DMS 273 (cell line): ENCODE measurements at regions not wholly inside any gene's neighbourhood (a gene's known extent, or its start where the extent isn't known, plus 50 kb on each side); places are given as distances from the start of the nearest gene placed in this dataset.
A peak's percentile ranks its signal among the peaks of the same experiment; 100 is the strongest.
"Not testable (repeated sequence)": the region's sequence is repeated elsewhere in the genome, so short reads cannot be mapped to it uniquely, and the experiment has no call there.

ENCODE experiments used
- DNase-seq: peaks from one replicate; lab custom pipeline; 2025; ENCODE audit not compliant: unreplicated experiment; lab: John Stamatoyannopoulos, UW

DNA sequence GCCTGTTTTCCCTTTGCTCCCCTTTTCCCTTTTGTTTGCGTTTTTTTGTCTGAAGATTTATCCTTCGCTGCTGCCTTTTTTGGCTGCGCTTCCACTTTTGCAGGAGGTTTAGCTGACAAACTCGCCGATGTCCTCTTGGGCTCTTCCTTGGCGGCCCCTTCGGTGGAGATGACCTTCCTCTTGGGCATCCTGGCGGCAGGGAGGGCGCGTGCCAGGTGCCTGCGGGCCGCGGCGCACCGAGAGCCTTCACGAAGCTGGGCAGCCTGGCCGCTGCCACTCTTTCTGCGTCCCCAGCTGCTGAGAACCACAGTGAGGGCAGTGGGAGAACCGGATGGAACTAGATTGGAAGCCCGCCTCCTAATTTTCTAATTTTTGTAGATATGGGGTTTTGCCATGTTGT lies 197.1 kb upstream of the C2CD4B start:
- no peak for DNase-seq

DNA sequence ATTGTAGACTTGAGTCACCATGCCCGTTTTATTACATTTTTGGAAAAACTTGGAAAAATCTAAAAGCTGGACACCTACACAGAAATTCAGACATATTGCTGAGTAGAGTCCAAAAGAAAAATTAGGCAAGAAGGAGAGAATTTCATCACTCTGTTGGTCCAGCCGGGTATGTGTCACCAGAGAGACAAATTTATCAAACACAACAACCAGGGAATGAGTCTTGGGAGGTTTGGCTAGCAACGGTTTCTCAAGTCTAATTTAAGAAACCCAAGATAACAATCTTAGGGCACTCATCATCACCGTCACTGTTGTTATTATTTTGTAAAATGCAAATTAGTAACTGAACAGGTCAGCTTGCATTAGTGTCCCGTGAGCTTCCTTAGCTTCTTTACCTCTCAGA lies 197.5 kb upstream of the C2CD4B start:
- DNase-seq = no peak

DNA sequence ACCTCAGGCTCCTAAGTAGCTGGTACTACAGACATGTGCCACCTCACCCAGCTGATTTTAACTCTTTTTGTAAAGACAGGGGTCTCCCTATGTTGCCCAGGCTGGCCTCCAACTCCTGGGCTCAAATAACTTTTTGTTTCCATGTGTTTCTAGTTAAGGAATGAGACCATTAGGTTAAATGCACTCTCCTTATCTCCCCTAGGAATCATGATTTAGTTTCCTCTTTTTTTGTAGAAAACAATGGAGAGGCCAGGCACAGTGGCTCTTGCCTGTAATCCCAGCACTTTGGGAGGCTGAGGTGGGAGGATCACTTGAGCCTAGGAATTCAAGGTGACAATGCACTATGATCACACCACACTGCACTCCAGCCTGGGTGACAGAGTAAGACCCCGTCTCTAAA lies 198.8 kb upstream of the C2CD4B start:
- no peak for DNase-seq

DNA sequence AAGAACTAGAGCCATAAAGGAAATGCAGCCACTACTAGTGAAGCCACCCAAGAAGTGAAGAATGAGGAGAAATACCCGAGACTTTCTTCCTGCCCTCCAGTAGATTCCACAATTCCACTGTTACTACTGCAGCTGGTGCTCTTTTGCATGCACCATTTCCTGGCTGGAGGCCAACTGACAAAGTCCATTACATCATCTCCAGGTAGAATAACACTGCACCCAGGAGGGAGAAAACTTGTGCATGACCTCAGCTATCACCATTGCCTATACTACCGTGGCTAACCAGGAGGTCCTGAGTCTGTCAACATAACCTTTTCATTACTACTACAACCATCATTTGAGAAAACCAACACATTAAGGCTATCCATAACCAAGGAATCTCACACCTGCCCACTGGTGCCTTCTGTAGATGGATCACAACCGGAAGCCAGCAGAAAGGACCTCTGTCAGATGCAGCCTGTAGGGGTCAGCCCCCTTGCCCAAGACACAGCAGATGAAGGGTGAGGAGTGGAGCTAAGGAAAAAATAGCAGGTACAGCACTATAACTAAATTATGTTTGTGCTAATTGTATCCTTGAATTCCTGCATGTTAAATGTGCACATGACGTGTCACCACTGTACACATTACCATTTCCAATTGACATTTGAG lies 200.8 kb upstream of the C2CD4B start:
- peak; percentile 40 for DNase-seq

DNA sequence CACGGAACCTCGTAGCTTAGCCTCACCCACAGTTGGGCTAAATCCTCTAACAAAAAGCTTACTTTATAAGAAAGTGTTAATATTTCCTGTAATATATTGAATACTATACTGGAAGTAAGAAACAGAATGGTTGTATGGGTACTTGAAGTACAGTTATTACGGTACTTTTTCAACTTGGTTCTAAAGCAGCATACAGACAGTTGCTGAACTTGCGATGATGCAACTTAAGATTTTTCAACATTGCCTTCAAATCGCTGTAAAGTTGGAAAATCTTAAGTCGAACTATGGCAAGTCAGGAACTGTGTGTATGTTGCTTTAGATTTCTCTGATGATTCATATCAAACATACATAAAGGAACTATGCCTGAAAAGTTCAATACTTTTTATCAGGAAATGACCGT lies 204.4 kb upstream of the C2CD4B start:
- no peak for DNase-seq

DNA sequence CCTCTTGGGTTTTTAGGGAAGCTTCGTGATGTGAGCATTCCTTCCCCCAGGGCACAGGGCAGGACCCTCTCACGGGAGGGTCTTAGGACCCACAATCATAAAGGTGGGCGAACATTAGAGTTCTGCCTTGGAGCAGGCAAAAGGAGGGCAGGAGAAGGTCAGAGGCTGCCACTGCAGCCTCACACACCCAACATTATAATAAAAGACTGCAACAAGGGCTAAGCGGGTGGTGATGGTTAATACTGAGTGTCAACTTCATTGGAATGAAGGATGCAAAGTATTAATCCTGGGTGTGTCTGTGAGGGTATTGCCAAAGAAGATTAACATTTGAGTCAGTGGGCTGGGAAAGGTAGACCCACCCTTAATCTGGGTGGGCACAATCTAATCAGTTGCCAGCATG lies 206.6 kb upstream of the C2CD4B start:
- not testable (repeated sequence) for DNase-seq

DNA sequence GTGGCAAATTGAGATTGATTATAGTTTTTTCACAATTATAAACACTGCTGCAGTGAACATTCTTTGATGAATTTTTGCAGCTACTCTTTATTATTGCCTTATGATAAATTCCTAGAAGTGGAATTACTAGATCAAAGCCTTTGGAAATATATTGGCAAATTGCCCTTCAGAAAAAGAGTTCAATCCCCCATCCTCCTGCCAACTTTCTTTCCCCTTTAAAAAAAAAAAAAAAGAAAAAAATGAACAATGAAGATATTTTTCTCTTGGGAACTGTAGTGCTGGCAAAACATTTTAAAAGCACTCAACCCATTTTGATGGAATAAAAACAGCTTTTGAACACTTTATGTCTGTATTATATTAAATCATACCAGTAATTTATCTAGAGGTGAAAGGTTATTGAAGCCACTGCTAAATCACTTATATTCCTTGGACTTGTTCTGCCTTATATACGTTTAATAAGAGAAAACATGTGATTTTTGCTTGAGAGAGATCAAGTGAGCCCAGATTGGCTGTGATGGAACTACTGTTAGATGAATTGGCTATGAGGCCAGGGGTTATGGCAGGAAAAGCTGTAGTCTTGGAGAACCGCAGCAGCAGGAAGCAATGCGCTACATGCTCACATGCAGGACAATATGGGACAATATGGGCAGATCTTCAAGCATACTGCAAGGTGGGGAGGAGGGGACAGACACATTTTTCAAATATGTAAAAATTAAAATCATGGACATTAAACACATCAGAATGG lies 212.8 kb upstream of the C2CD4B start:
- no peak for DNase-seq

DNA sequence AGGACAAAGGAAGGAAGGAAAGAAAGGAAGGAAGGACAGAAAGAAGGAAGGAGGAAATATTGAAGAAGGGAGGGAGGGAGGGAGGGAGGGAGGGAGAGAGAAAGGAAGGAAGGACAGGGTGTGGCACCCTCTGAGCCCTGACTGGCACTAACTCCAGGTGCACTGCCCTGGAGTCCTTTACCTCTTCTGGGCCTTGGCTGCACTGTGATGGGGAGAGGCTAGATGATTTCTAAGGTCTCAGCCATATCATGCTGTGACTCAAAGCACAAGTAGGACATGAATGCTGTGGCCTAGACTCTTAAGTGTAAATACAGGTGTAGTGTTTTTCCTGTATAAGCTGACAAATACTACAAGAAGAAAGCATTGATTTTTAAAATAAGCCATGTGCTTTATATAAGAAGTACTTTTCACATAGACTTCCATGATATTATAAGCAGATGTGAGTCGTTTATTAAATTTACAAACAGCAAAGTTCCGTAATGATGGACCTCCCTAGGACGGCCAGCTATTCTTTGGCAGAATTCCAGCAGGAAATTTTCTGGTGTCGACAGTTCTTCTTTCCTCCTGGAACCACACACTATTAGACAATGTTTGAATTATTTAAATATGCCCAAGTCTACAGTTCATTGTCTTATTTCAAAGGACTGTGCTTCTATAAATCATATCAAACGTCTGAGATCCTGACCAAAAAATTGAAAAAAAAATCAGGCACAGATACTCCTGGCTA lies 213.8 kb upstream of the C2CD4B start:
- DNase-seq = no peak

DNA sequence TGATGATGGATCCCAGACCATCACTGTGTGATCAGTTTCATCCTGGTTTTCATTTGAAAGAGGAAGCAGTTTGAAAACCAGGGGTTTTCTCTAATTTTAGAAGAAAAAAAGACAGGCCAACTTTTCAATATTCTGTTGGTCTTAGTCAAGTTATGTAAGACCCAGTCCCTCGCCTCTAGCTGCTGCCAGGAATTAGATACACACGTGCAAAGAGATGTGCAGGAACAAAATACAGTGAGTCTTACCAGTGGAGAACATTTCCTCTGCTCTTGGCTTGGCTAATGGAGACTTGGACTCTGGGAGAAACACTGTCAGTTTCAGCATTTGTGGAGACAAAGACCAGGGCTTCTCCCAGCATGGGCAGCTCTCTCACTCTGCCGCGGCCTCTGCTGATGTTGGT lies 214.9 kb upstream of the C2CD4B start:
- DNase-seq = no peak

DNA sequence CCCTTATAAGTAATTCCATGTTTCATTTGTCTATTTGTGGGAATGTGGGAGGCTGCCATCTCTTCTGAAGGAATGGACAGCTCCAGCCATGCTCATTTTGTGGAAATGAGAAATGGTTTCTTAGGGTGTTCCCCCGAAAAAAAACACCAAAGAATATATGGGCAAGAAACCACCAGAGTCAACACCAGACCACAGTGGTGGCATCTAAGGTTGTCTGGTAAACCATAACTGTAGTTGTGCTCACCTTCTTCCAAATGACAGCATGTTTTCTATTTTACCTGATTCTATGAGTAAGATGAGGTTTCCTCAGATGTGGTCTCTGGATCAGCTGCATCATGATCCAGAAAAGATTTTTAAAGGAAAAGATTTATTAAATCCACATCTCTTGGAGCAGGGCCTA lies 217.0 kb upstream of the C2CD4B start:
- no peak for DNase-seq

DNA sequence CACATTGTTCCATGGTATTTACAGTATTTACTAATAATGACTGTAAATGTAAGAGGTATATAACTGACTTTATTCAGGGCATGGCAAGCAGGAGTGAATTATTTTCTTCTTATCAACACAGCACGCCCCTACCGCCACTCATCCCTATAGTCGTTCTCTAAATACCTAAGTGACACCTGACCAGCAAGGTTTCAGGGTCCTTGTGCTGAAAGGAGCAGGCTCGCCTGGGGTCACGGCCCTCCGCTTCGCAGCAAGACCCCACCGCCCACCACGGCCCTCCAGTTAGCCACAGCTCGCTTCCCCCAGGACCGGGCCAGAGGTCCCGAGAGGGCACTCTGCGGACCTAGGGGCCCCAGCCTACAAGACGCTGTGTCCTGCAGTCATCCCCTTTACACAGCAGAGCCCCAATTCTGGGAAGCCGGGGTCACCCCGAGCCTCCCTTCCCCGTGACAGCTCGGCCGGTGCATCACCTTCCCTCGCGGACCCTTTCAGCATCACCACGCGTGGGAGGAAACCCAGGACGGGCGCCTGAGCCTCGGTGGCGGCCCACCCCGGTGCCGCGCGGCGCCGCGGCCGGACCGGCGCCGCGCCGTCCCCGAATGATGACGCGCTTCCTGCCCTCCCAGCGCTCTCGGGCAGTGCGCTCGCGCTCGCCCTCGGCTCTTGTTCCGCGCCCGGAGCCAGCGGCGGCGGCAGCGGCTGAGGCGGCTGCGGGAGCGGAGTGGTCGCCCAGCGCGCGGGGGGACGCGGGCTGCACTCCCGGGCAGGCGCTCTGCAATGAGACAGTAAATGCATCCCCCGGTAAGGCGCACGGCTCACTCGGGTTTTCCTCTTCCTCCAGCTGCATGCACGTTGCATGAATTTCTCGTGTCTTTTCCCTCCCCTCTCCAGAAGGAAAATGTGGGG lies 225.1 kb upstream of the C2CD4B start, which contains the start of gene TLN2:
TLN2 (plus strand) TSS at position 666 of the 906 bp plus-strand sequence.
- DNase-seq = peak; percentile 88

DNA sequence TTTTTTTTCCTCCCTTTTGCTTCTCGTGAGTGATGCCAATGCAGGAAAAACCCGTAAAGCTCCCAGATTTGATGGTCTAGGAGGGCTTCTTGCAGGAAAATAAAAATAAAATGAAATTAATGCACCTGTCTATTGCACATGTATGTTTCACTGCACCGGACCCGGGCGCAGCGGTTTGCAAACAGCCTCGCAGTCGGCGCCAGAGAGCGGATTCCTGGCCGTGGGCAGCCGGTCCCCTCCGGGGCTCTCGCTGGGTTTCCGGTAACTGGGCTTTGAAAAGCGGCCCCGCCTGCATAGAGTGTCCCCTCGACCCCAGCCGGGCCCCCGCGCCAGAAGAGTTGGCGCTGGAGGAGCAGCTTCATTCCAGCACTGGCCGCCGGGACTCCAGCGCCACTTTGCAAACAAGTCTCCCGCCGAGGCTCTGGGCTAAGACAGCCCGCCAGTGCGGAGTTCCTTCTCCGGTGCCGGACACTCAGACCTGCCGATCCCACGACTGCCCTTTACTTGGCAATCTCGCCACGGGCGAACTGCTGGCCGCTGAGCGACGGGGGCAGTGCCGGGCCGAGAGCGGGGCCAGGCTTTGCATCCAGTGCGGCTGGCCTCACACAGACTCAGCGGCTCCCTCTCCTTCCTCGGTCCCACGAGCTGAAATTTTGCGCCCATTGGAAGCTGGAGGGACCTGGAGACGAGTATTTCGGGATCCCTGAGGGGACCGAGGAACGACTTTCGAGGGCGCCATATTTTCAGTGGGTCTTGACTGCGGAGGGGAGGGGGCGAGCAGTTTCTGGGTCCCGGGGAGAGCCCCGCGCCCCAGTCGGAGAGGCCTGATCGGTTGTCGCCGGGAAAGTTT lies 225.9 kb upstream of the C2CD4B start:
- DNase-seq = peak; percentile 61

DNA sequence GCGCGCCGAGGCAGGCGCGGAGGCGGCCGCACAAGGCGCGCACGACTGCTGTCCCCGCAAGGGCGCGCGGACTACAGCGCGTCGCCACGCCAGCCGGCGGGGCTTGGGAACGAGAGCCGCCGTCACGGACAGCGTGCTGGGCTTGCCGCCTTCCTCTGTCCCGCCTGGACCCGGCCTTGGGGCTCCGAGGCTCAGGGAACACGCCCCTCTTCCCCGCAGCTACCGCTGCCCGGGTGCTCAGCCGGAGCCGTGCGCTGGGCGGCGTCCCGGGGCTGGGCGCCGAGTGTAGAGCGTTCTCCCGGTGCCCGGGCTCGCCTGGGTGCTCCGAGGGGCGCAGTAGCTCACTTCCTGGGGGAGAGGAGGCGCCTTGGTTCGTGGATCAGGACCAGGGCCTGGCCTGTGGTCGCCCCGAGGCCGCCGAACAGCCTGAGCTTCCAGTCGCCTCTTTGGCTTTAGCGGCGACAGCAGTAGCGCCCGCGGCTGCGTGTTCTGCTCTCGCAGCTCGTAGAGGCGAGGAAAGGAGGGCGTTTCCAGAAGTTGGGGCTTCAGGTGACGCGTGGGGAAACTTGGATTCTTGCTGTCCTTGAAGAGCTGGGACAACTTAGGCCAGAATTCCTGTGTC lies 226.7 kb upstream of the C2CD4B start:
- peak; percentile 67 for DNase-seq

DNA sequence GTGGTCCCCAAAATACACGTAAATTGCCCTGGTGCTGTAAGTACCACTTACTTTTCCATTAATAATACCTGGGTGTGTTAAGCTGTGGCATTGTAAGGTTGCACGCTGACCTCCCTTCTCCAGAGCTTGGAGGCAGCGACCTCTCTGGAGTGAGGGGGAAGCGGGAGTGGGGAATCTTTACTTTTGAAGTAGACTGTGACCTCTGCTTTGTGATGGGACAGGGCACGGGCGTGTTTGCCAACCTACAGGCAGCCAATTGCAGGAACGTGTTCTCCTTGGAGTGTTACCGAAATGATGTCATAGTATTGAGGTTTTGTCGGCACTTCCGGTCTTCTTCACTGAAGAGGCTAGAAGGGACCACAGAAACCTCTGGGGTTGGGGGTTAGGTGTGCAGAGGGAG lies 227.3 kb upstream of the C2CD4B start:
- DNase-seq = no peak

DNA sequence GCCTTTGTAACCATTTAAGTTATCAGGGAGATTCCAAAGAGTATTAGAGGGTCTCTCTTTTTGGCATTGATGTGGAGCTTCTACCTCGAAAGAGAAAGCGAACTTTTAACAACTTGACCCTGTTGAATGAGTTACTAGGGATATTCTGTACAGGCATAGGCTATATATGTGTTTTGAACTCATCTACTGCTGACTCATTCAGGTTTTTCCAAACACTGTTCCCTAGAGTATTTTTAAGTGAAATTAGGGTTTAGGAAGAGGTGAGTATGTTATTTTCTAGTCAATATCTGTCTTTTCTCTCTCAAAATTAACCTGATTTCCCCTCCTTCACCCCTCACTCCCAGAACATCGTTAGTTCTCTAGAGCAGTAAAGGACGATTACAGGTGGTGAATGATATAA lies 228.1 kb upstream of the C2CD4B start:
- no peak for DNase-seq

DNA sequence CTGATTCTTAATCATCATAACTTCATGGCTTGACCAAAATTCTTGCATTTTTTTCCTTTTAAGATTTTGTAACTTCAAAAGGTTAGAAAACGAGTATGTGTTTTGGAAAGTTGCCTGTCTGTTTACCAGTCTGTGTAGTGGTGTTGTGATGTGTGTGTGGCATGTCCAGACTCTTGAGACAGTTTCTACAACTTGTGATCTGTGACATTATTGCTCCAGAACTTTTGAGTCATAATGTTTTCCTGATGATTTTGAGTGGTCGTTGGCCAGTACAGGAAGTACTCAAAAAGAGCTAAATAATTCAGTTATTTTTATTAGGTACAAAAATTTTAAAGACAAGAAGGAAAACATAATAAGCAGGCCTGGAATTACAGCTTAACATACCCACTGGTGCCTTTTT lies 229.0 kb upstream of the C2CD4B start:
- no peak for DNase-seq

DNA sequence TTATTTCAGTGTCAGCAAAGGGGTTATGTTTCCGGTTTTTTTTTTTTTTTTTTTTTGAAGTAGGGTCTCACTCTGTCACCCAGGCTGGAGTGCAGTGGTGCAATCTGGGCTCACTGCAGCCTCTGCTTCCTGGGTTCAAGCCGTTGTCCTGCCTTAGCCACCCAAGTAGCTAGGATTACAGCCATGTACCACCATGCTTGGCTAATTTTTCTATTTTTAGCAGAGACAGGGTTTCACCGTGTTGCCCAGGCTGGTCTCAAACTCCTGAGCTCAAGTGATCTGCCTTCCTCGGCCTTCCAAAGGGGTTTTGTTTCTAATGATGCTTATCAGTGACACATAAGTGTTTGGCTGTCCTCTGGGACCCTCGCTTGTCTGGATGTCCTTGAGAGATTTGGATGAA lies 235.7 kb upstream of the C2CD4B start:
- no peak for DNase-seq

DNA sequence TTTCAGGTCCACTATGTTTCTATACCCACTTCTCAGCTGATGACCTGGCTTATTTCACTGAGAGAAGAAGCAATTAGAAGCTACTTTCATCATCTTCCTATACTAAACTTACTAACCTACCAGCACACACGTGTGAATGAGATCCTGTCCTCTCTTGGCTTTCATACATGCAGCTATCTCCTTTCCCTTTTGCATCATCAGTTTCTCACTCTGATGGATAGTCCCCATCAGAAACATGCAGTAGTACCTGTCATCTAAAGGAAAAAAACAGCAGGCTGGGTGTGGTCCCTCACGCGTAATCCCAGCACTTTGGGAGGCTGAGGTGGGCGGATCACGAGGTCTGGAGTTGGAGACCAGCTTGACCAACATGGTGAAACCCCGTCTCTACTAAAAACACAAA lies 237.6 kb upstream of the C2CD4B start:
- DNase-seq = no peak

DNA sequence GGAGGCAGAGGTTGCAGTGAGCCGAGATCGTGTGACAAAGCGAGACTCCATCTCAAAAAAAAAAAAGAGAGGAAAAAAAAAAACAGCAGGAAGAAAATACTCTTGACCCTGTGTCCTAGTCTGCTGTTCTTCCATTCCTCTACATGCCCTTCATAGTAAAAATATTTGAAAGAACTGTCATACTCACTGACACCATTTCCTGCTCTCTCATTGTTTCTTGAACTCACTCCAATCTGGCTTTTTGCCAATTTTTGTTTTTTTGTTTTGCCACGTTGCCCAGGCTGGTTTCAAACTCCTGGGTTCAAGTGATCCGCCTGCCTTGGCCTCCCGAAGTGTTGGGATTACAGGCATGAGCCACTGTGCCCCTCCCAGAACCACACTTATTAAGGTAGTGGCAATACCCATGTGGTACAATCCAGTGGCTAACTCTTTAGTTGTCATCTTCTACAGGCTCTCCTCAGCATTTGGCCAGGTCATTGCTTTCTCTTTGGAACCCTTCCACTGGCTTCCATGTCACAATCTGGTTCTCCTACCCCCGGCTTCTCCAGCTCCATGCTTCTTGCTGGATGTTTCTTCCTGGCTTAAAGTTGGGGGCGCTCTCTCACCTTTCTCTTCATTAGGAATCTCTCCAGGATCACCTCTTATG lies 238.2 kb upstream of the C2CD4B start:
- no peak for DNase-seq
